ENCODE measurements at regions not wholly inside any gene's neighbourhood (a gene's known extent, or its start where the extent isn't known, plus 50 kb on each side); places are given as distances from the start of the nearest gene placed in this dataset.

DNA sequence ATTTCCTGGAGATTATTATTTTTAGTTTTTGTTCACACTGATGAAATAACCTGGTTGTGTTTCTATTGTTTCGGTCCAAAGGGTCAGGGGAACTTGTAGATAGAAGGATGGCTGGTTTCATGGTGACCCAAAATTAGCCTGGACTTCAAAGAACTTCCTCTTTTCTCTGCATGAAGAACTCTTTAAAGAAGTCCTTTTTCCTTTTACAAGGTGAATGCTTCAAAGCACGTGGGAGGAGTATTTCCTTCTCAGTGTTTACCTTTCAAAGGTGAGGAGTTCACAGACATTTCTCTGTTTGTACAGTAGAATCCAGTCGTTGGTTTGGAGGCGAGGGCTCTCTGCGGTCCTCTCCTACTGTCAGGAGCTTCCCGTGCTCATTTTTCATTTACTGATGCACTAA is 561.7 kb downstream of the GATA3 start:
- TF ChIP-seq EZH2 (IDR thresholded peaks at IDR 0.05; ENCODE audit: borderline replicate concordance, low read length): no peak
- TF ChIP-seq, protein P1, sequence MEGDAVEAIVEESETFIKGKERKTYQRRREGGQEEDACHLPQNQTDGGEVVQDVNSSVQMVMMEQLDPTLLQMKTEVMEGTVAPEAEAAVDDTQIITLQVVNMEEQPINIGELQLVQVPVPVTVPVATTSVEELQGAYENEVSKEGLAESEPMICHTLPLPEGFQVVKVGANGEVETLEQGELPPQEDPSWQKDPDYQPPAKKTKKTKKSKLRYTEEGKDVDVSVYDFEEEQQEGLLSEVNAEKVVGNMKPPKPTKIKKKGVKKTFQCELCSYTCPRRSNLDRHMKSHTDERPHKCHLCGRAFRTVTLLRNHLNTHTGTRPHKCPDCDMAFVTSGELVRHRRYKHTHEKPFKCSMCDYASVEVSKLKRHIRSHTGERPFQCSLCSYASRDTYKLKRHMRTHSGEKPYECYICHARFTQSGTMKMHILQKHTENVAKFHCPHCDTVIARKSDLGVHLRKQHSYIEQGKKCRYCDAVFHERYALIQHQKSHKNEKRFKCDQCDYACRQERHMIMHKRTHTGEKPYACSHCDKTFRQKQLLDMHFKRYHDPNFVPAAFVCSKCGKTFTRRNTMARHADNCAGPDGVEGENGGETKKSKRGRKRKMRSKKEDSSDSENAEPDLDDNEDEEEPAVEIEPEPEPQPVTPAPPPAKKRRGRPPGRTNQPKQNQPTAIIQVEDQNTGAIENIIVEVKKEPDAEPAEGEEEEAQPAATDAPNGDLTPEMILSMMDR (conservative IDR thresholded peaks at IDR 0.05 in 1 of 2, IDR thresholded peaks at IDR 0.05 in 1 of 2; ENCODE audit: extremely low read depth in 1 of 2, insufficient read depth in 1 of 2, low read depth in 1 of 2, low read length in 2 of 2): no peak

Data from mammary epithelial cell (primary cell).